Mucosa of gallbladder (tissue), 1 donor: ENCODE measurements at regions not wholly inside any gene's neighbourhood (a gene's known extent, or its start where the extent isn't known, plus 50 kb on each side); places are given as distances from the start of the nearest gene placed in this dataset.

ENCODE experiments used
- DNase-seq: peaks from one replicate; pipeline ENCODE4 v3.0.0-alpha.2; 2020; ENCODE audit warnings: low spot score
- donor health status: DM: no; HTN: no; CAD: no.

DNA sequence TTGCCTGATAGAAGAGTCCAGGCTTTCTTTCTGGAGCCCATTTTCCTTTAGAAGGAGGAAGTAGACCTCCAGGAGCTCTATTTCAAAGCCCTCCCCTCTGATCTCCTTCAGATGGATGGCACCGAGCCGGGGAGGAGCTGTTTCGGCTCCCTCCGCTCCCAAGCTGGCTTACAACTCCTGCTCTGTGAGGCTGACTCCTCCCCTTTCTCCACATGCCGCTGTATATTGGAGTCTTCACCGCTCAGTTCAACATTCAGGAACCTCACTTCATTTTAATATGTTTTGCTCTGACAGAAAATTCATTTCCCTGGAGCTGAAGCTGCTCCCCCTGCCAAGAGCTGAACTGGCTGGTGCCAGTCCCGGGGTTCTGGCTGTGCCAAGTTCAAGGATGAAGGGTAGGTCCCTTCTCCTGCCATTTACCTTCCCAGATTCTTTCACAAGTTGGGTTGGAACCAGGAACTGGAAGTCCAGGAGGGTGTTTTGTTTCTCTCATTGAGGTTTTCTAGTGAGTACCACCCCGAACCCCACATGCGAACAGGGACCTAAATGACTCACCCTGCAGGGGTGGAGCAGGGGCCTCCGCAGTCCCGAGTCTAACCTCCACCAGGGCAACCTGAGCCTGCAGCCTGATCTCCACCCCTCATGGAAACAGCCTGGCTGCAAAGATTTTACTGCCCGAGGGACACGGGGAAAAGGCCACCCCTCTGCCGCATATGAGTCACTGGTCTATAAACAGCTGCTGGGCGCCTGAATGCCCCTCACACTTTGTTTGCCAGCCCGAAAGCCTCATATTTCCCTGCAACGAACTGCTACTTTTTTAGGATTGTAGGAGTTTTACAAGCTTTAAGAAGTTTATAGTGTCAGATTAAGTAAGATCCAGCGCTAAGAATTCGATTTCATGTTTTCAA is 68.6 kb upstream of the FOXA2 start:
- no peak for DNase-seq

- DNase-seq = no peak
Observed at GRCh38 chr20:22653658-22654642, 69.6 kb upstream of the FOXA2 start.

- no peak for DNase-seq
Observed at GRCh38 chr20:22663528-22664025, 79.2 kb upstream of the FOXA2 start.

DNA sequence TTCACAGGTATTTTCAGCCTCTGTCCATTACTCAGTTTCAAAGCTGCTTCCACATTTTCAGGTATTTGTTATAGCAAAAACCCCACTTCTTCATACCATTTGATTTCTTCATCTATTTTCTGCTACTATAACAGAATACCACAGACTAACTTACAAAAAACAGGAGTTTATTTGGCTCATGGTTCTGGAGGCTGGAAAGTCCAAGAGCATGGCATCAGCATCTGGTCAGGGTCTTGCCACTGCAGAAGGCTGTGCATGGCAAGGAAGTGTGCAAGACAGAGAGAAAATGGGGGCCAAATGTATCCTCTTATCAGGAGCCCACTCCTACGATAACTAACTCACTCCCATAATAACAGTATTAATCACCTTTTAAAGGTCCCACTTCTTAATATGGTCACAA is 82.8 kb upstream of the FOXA2 start:
- no peak for DNase-seq

- no peak for DNase-seq
Observed at GRCh38 chr20:22672191-22672590, 87.8 kb upstream of the FOXA2 start.

GRCh38 chr20:22673467-22673866 is 89.1 kb upstream of the FOXA2 start:
- no peak for DNase-seq

GRCh38 chr20:22675341-22675740 is 91.0 kb upstream of the FOXA2 start:
- no peak for DNase-seq

- no peak for DNase-seq
Observed at GRCh38 chr20:22678678-22679077, 94.3 kb upstream of the FOXA2 start.

- DNase-seq = no peak
Observed at GRCh38 chr20:22679197-22679596, 94.8 kb upstream of the FOXA2 start.

GRCh38 chr20:22680031-22680740 is 95.8 kb upstream of the FOXA2 start:
- no peak for DNase-seq

DNA sequence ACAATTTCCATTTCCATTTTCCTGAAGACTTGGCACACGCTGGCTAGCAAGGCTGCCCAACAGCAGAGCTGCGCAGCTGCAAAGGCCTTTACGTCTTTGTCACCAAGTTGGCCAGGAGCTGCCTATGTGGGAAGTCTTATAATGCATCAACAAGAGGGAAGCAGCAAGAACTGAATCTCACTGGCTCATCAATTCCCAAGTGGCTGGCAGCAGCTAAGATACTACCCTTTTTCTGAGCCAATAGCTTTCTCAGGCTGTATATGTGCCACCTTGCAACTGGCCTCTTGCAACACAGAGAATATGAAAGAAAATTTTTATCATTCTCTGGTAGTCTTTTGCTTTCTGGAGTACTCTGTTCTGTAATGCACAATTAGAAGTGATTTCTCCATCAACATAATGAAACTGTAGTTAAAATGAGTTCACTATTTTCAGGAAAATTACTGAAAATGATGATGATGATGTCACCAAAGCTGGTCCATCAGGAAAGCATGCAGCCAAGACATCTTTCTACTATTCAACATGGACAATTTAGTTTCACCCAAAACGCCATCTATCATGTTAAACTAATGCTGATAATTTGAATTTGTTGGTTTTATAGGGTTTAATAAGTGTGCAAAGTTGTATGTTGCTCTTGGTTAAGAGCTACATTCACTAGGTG is 97.3 kb upstream of the FOXA2 start:
- no peak for DNase-seq

DNA sequence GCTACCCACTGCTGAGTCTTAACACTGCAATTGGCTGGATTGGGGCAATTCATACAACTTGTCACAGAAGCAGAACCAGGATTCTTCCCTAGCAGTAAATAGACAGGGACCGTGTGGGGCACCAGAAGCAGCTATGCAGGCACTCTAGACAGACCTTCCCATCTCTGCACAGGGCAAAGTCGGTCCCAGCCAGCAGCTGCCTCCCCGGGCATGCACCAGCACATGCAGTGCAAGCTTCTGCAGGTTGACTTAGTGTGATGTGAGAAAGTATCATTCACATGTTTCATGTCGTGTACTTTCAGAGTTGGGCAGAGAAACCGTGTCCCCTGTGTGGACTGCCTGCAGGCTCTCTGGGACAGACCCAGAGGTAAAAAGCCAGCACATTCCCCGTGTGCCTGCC is 98.0 kb upstream of the FOXA2 start:
- DNase-seq = no peak

- peak; percentile 67 for DNase-seq
Observed at GRCh38 chr20:22684072-22684762, 99.8 kb upstream of the FOXA2 start.

DNA sequence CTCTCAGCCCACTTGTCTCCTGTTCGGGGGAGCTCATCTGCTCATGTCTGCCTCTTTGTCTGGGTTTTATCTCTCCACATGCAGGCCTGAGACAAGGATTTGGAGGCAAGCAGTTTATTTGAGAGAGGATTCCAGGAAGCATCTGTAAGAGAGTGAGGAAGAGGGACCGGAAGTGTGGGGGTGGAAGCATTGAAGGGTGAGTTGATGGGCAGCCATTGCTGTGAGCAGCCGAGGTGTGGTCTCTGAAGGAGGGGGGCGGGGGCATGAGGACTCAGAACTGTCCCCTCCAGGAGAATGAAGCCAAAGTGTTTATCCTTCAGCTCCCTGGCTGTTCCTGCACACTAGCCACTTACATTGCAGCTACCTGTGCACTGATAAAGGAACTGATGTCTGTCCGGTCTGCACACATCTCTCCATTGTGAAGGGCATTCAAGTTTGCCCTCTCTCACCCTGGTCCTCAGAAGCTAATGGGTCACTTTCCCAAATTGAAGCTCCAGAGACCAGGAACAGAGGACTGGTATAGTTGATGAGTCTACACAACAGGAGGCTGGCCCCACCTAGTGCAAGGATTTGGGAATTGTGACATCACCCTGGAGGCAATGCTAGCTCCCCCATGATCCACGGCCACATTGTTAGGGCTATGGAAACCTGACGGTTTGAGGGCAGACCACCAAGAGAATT is 100.5 kb upstream of the FOXA2 start:
- no peak for DNase-seq

DNA sequence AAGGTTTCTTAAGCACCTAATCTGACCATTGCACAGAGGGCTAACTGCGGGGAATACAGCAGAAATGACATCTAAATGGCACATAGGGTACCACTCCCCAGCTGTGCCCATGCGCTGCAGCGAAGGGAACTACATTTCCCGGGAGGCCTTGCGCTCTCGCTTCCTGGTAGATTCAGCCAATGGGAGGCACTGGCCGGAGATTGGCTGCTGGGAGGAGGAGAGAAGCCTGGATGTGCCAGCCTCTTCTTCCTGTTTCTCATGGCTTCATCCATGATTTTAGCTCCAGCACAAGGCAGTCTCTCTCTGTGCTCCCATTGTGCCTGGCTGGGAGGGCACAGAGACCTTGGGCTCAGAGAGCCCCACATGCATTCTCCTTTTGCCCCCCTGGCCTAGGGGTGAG is 101.7 kb upstream of the FOXA2 start:
- DNase-seq = peak; percentile 45

- no peak for DNase-seq
Observed at GRCh38 chr20:22687676-22688349, 103.4 kb upstream of the FOXA2 start.

- DNase-seq = no peak
Observed at GRCh38 chr20:22688485-22688884, 104.1 kb upstream of the FOXA2 start.

GRCh38 chr20:22689266-22689665 is 104.9 kb upstream of the FOXA2 start:
- peak; percentile 24 for DNase-seq

GRCh38 chr20:22690000-22690399 is 105.6 kb upstream of the FOXA2 start:
- DNase-seq = no peak
